ENCODE measurements at regions not wholly inside any gene's neighbourhood (a gene's known extent, or its start where the extent isn't known, plus 50 kb on each side); places are given as distances from the start of the nearest gene placed in this dataset.
"Not testable (repeated sequence)": the region's sequence is repeated elsewhere in the genome, so short reads cannot be mapped to it uniquely, and the experiment has no call there.

- DNase-seq (ENCODE audit: low spot score), result no peak
These were observed 51.3 kb upstream of the CADPS start for GRCh38 chr3:62926494-62926893.

GRCh38 chr3:62928256-62928655 is 53.0 kb upstream of the CADPS start:
- no peak for DNase-seq (ENCODE audit: low spot score)

- no peak for DNase-seq (ENCODE audit: low spot score)
These were observed 54.6 kb upstream of the CADPS start for GRCh38 chr3:62929771-62930170.

- DNase-seq (ENCODE audit: low spot score), result no peak
These were observed 60.6 kb upstream of the CADPS start for GRCh38 chr3:62935793-62936192.

- no peak for DNase-seq (ENCODE audit: low spot score)
These were observed 61.5 kb upstream of the CADPS start for GRCh38 chr3:62936626-62937254.

- DNase-seq (ENCODE audit: low spot score), result no peak
These were observed 63.4 kb upstream of the CADPS start for GRCh38 chr3:62938583-62938982.

GRCh38 chr3:62939707-62940106 is 64.5 kb upstream of the CADPS start:
- DNase-seq (ENCODE audit: low spot score), result no peak

GRCh38 chr3:62940771-62941563 is 65.8 kb upstream of the CADPS start:
- DNase-seq (ENCODE audit: low spot score), result peak; percentile 47

- no peak for DNase-seq (ENCODE audit: low spot score)
These were observed 67.0 kb upstream of the CADPS start for GRCh38 chr3:62942227-62942626.

- DNase-seq (ENCODE audit: low spot score), result no peak
These were observed 67.5 kb upstream of the CADPS start for GRCh38 chr3:62942764-62943163.

GRCh38 chr3:62948921-62949320 is 73.7 kb upstream of the CADPS start:
- DNase-seq (ENCODE audit: low spot score), result no peak

GRCh38 chr3:62950210-62950609 is 75.0 kb upstream of the CADPS start:
- no peak for DNase-seq (ENCODE audit: low spot score)

GRCh38 chr3:62951037-62951613 is 75.9 kb upstream of the CADPS start:
- DNase-seq (ENCODE audit: low spot score), result no peak

GRCh38 chr3:62951880-62952279 is 76.7 kb upstream of the CADPS start:
- DNase-seq (ENCODE audit: low spot score), result not testable (repeated sequence)

- no peak for DNase-seq (ENCODE audit: low spot score)
These were observed 79.4 kb upstream of the CADPS start for GRCh38 chr3:62954580-62954979.

GRCh38 chr3:62955126-62955525 is 79.9 kb upstream of the CADPS start:
- DNase-seq (ENCODE audit: low spot score), result no peak

GRCh38 chr3:62956411-62956810 is 81.2 kb upstream of the CADPS start:
- no peak for DNase-seq (ENCODE audit: low spot score)

- DNase-seq (ENCODE audit: low spot score), result no peak
These were observed 86.8 kb upstream of the CADPS start for GRCh38 chr3:62961874-62962556.

- no peak for DNase-seq (ENCODE audit: low spot score)
These were observed 87.5 kb upstream of the CADPS start for GRCh38 chr3:62962714-62963113.

- DNase-seq (ENCODE audit: low spot score), result no peak
These were observed 90.1 kb upstream of the CADPS start for GRCh38 chr3:62965311-62965710.

- DNase-seq (ENCODE audit: low spot score), result no peak
These were observed 92.9 kb upstream of the CADPS start for GRCh38 chr3:62968128-62968527.

- DNase-seq (ENCODE audit: low spot score), result no peak
These were observed 95.4 kb upstream of the CADPS start for GRCh38 chr3:62970648-62971047.

GRCh38 chr3:62975566-62975965 is 100.3 kb upstream of the CADPS start:
- DNase-seq (ENCODE audit: low spot score), result no peak

Measured in RKO (cell line).